ENCODE measurements at regions not wholly inside any gene's neighbourhood (a gene's known extent, or its start where the extent isn't known, plus 50 kb on each side); places are given as distances from the start of the nearest gene placed in this dataset.

- Histone ChIP-seq H4K20me1 (ENCODE audit: control insufficient read depth, extremely low read depth, insufficient read depth, low read length) (no peaks in the 10 kb centered on the region), H3K9me3 (ENCODE audit: control insufficient read depth, insufficient read depth, low read depth, low read length) (no peaks in the 10 kb centered on the region), H3K79me2 (ENCODE audit: control insufficient read depth, insufficient read depth, low read length) (no peaks in the 10 kb centered on the region), H3K4me2 (ENCODE audit: extremely low read depth, insufficient read depth, low read length) (no peak overlapping the region), H2AFZ (ENCODE audit: low read length) (no peak overlapping the region), H3K9ac (ENCODE audit: insufficient read depth, low read length) (no peak overlapping the region), H3K36me3 (ENCODE audit: control insufficient read depth, insufficient read depth, low read length) (no peaks in the 10 kb centered on the region), H3K27ac (ENCODE audit: insufficient read depth, low read length) (no peak overlapping the region), H3K27me3 (ENCODE audit: control insufficient read depth, insufficient read depth, low read length) (no peaks in the 10 kb centered on the region), H3K4me1 (ENCODE audit: control insufficient read depth, extremely low read depth, insufficient read depth, low read length) (no peaks in the 10 kb centered on the region), H3K4me3 (replicated peaks in 1 of 4; ENCODE audit: control extremely low read depth in 1 of 4, insufficient read depth in 1 of 4, low read depth in 3 of 4, low read length in 4 of 4) (no peak overlapping the region)
- TF ChIP-seq EZH2 (IDR thresholded peaks at IDR 0.05; ENCODE audit: low read length, missing control alignments) (no peak), CTCF (conservative IDR thresholded peaks at IDR 0.05 in 1 of 2, IDR thresholded peaks at IDR 0.05 in 1 of 2; ENCODE audit: low read depth in 1 of 2, low read length in 2 of 2) (no peak)
- no peak for DNase-seq (ENCODE audit: low read depth in 2 of 2)
Measured at GRCh38 chr2:209049608-209050007, 374.2 kb upstream of the MAP2 start.

GRCh38 chr2:209062210-209062609 is 361.6 kb upstream of the MAP2 start:
- Histone ChIP-seq H3K27ac (ENCODE audit: insufficient read depth, low read length) (no peak overlapping the region), H3K9me3 (ENCODE audit: control insufficient read depth, insufficient read depth, low read depth, low read length) (no peaks in the 10 kb centered on the region), H3K4me1 (ENCODE audit: control insufficient read depth, extremely low read depth, insufficient read depth, low read length) (no peaks in the 10 kb centered on the region), H3K9ac (ENCODE audit: insufficient read depth, low read length) (no peak overlapping the region), H4K20me1 (ENCODE audit: control insufficient read depth, extremely low read depth, insufficient read depth, low read length) (no peaks in the 10 kb centered on the region), H3K4me2 (ENCODE audit: extremely low read depth, insufficient read depth, low read length) (no peak overlapping the region), H3K4me3 (replicated peaks in 1 of 4; ENCODE audit: control extremely low read depth in 1 of 4, insufficient read depth in 1 of 4, low read depth in 3 of 4, low read length in 4 of 4) (no peak overlapping the region), H3K79me2 (ENCODE audit: control insufficient read depth, insufficient read depth, low read length) (no peaks in the 10 kb centered on the region), H2AFZ (ENCODE audit: low read length) (no peak overlapping the region), H3K36me3 (ENCODE audit: control insufficient read depth, insufficient read depth, low read length) (no peaks in the 10 kb centered on the region), H3K27me3 (ENCODE audit: control insufficient read depth, insufficient read depth, low read length) (no peaks in the 10 kb centered on the region)
- TF ChIP-seq CTCF (conservative IDR thresholded peaks at IDR 0.05 in 1 of 2, IDR thresholded peaks at IDR 0.05 in 1 of 2; ENCODE audit: low read depth in 1 of 2, low read length in 2 of 2) = no peak
- TF ChIP-seq EZH2 (IDR thresholded peaks at IDR 0.05; ENCODE audit: low read length, missing control alignments) = no peak
- DNase-seq (ENCODE audit: low read depth in 2 of 2) = no peak

DNA sequence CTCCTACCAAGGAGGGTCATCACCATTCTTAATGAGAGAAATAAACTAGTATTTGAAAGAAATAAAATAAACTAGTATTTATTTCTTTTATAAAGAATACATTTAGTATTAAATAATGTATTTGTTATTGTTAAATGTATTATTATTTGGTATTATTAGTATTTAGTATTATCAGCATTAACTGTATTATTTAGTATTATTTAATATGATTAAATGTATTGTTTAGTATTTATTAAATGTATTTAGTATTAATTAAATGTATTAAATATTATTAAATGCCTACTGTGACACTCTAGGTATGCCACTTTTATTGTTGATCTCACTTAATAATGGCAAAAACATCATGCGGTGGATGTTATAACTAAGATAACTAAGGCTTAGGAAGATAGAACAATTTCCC is 353.6 kb upstream of the MAP2 start:
- Histone ChIP-seq H3K9ac (ENCODE audit: insufficient read depth, low read length) (no peak overlapping the region), H3K9me3 (ENCODE audit: control insufficient read depth, insufficient read depth, low read depth, low read length) (no peaks in the 10 kb centered on the region), H3K27me3 (ENCODE audit: control insufficient read depth, insufficient read depth, low read length) (no peaks in the 10 kb centered on the region), H2AFZ (ENCODE audit: low read length) (no peak overlapping the region), H3K36me3 (ENCODE audit: control insufficient read depth, insufficient read depth, low read length) (no peaks in the 10 kb centered on the region), H3K4me1 (ENCODE audit: control insufficient read depth, extremely low read depth, insufficient read depth, low read length) (no peaks in the 10 kb centered on the region), H3K4me3 (replicated peaks in 1 of 4; ENCODE audit: control extremely low read depth in 1 of 4, insufficient read depth in 1 of 4, low read depth in 3 of 4, low read length in 4 of 4) (no peak overlapping the region), H4K20me1 (ENCODE audit: control insufficient read depth, extremely low read depth, insufficient read depth, low read length) (no peaks in the 10 kb centered on the region), H3K4me2 (ENCODE audit: extremely low read depth, insufficient read depth, low read length) (no peak overlapping the region), H3K27ac (ENCODE audit: insufficient read depth, low read length) (no peak overlapping the region), H3K79me2 (ENCODE audit: control insufficient read depth, insufficient read depth, low read length) (no peaks in the 10 kb centered on the region)
- no peak for DNase-seq (ENCODE audit: low read depth in 2 of 2)
- TF ChIP-seq CTCF (conservative IDR thresholded peaks at IDR 0.05 in 1 of 2, IDR thresholded peaks at IDR 0.05 in 1 of 2; ENCODE audit: low read depth in 1 of 2, low read length in 2 of 2) = no peak
- TF ChIP-seq EZH2 (IDR thresholded peaks at IDR 0.05; ENCODE audit: low read length, missing control alignments) = no peak
